CD4-positive, alpha-beta T cell treated with Interleukin-2 at 100 ng/mL for 4 hours (primary cell): ENCODE measurements at regions not wholly inside any gene's neighbourhood (a gene's known extent, or its start where the extent isn't known, plus 50 kb on each side); places are given as distances from the start of the nearest gene placed in this dataset.

Source experiments
- DNase-seq: peaks from one replicate; pipeline ENCODE4 v3.0.0-alpha.2; 2020; ENCODE audit warnings: low spot score

GRCh38 chr15:62802612-62803011, 239.9 kb upstream of the TPM1 start:
- DNase-seq, result no peak

- no peak for DNase-seq
Observed at GRCh38 chr15:62803856-62804400, 238.6 kb upstream of the TPM1 start.

GRCh38 chr15:62805502-62805901, 237.0 kb upstream of the TPM1 start:
- no peak for DNase-seq

GRCh38 chr15:62807539-62808130, 234.9 kb upstream of the TPM1 start:
- DNase-seq, result no peak

GRCh38 chr15:62809115-62809967, 233.2 kb upstream of the TPM1 start:
- DNase-seq, result no peak

GRCh38 chr15:62809968-62810260, 232.6 kb upstream of the TPM1 start:
- no peak for DNase-seq

- no peak for DNase-seq
Observed at GRCh38 chr15:62812515-62812835, 230.1 kb upstream of the TPM1 start.

- no peak for DNase-seq
Observed at GRCh38 chr15:62816342-62817069, 226.0 kb upstream of the TPM1 start.

- DNase-seq, result no peak
Observed at GRCh38 chr15:62818691-62819090, 223.9 kb upstream of the TPM1 start.

- DNase-seq, result no peak
Observed at GRCh38 chr15:62821384-62822131, 221.0 kb upstream of the TPM1 start.

GRCh38 chr15:62822228-62822627, 220.3 kb upstream of the TPM1 start:
- no peak for DNase-seq

- no peak for DNase-seq
Observed at GRCh38 chr15:62823561-62823960, 219.0 kb upstream of the TPM1 start.

GRCh38 chr15:62824111-62825015, 218.2 kb upstream of the TPM1 start:
- DNase-seq, result no peak

GRCh38 chr15:62825191-62825590, 217.4 kb upstream of the TPM1 start:
- DNase-seq, result no peak

GRCh38 chr15:62826561-62826960, 216.0 kb upstream of the TPM1 start:
- DNase-seq, result no peak

- no peak for DNase-seq
Observed at GRCh38 chr15:62828364-62828763, 214.2 kb upstream of the TPM1 start.

- DNase-seq, result no peak
Observed at GRCh38 chr15:62832231-62832630, 210.3 kb upstream of the TPM1 start.

- DNase-seq, result no peak
Observed at GRCh38 chr15:62833646-62834045, 208.9 kb upstream of the TPM1 start.

GRCh38 chr15:62834686-62835329, 207.7 kb upstream of the TPM1 start:
- no peak for DNase-seq

- no peak for DNase-seq
Observed at GRCh38 chr15:62835351-62835750, 207.2 kb upstream of the TPM1 start.

GRCh38 chr15:62835762-62836161, 206.8 kb upstream of the TPM1 start:
- DNase-seq, result no peak
